K562 (cell line): ENCODE measurements at regions not wholly inside any gene's neighbourhood (a gene's known extent, or its start where the extent isn't known, plus 50 kb on each side); places are given as distances from the start of the nearest gene placed in this dataset.

Experiments
- ATAC-seq: fragments of 200-7000 bp; cut with Tn5 transposase; 3 replicates; pipeline ENCODE4 v1.9.1; 2020; ENCODE audit warnings: moderate library complexity
- BruUV-seq: library from RNA; stranded (reverse); fragments of 400-500 nt; replicated peaks from 2 replicates; lab custom pipeline; 2021; lab: Mats Ljungman, UMichigan
- CTCF ChIA-PET: fragments of 300-600 bp; formaldehyde crosslinking; extraction: SDS; loops from one replicate; lab custom pipeline; 2021; ENCODE audit warnings: low intra/inter-chr PET ratio; lab: Yijun Ruan, JAX
- POLR2A ChIA-PET: fragments of 300-600, 350-650 bp; sonication (Branson Sonifier 250); formaldehyde crosslinking; extraction: SDS; loops from one replicate; lab custom pipeline; 2021; ENCODE audit warnings: antibody characterized with exemption, inconsistent platforms; lab: Yijun Ruan, JAX
- DNase-seq, 4 experiments: peaks; one replicate each; pipeline versions ENCODE4 v3.0.0 to v3.0.0-alpha.2; 2011 to 2018; ENCODE audit warnings: low spot score in 3 of 4, mixed read lengths in 3 of 4; ENCODE audit errors: extremely low read depth in 1 of 4
- FAIRE-seq: peaks from 2 replicates; lab custom pipeline; 2011; peaks lifted over from hg19 to GRCh38; lab: Jason Lieb, UNC
- H2AFZ ChIP-seq: 2 replicates; pipeline ENCODE4 v1.6.0; 2011; ENCODE audit warnings: low read depth, low read length, control low read depth, inconsistent platforms
- H3K27ac ChIP-seq: fragments of 200-600 bp; 3 replicates; pipeline ENCODE4 v1.8.0; 2011; ENCODE audit warnings: low read depth, mild to moderate bottlenecking, control low read depth, inconsistent platforms, low read length, moderate library complexity, mixed read lengths; ENCODE audit errors: extremely low read depth
- H3K27me3 ChIP-seq, 2 experiments: fragments of 300-600 bp in 1 of 2; 2 replicates in 1 of 2; 3 replicates in 1 of 2; pipeline versions ENCODE4 v1.6.0 to v1.8.0; 2011; ENCODE audit warnings: inconsistent platforms in 2 of 2, low read length in 2 of 2, mild to moderate bottlenecking in 1 of 2, mixed read lengths in 1 of 2, moderate library complexity in 1 of 2; ENCODE audit not compliant: control insufficient read depth in 2 of 2, insufficient read depth in 2 of 2
- H3K36me3 ChIP-seq: fragments of 300-600 bp; 3 replicates; pipeline ENCODE4 v1.8.0; 2011; ENCODE audit warnings: mild to moderate bottlenecking, low read length, inconsistent platforms; ENCODE audit not compliant: control insufficient read depth, insufficient read depth
- H3K4me1 ChIP-seq, 2 experiments: fragments of 200-600 bp in 1 of 2; replicated peaks in 1 of 2; 2 replicates in 1 of 2; 3 replicates in 1 of 2; pipeline versions ENCODE4 v1.5.1 to v1.8.0; 2011; ENCODE audit warnings: inconsistent platforms in 2 of 2, low read length in 2 of 2, mild to moderate bottlenecking in 1 of 2, mixed read lengths in 1 of 2, moderate library complexity in 1 of 2; ENCODE audit not compliant: control insufficient read depth in 2 of 2, insufficient read depth in 2 of 2
- H3K4me2 ChIP-seq: 2 replicates; pipeline ENCODE4 v1.6.1; 2011; ENCODE audit warnings: low read length, control low read depth, inconsistent platforms, mixed read lengths; ENCODE audit not compliant: insufficient read depth
- H3K4me3 ChIP-seq: fragments of 200-600 bp; sonication (generic), shearing (Covaris generic); 2 replicates; pipeline ENCODE4 v1.5.1; 2016; ENCODE audit warnings: control low read depth, inconsistent platforms
- H3K79me2 ChIP-seq: fragments of 200-600 bp; 3 replicates; pipeline ENCODE4 v1.8.0; 2011; ENCODE audit warnings: low read length, inconsistent platforms; ENCODE audit not compliant: control insufficient read depth, insufficient read depth
- H3K9ac ChIP-seq, 2 experiments: 2 replicates each; pipeline versions ENCODE4 v1.6.0 to v1.6.1; 2011; ENCODE audit warnings: low read depth in 2 of 2, low read length in 2 of 2, control low read depth in 1 of 2, inconsistent platforms in 1 of 2, mild to moderate bottlenecking in 1 of 2, mixed read lengths in 1 of 2; ENCODE audit not compliant: insufficient read depth in 1 of 2
- H3K9me1 ChIP-seq: one replicate; pipeline ENCODE4 v1.6.0; 2011; ENCODE audit warnings: inconsistent platforms, mild to moderate bottlenecking, low read length, moderate library complexity; ENCODE audit not compliant: control insufficient read depth, insufficient read depth
- H3K9me3 ChIP-seq: replicated peaks from 2 replicates; pipeline ENCODE4 v1.5.1; 2011; ENCODE audit warnings: low read depth, low read length, inconsistent platforms; ENCODE audit not compliant: control insufficient read depth, insufficient read depth
- H4K20me1 ChIP-seq: replicated peaks from 2 replicates; pipeline ENCODE4 v1.6.1; 2011; ENCODE audit warnings: low read length, inconsistent platforms, mixed read lengths; ENCODE audit not compliant: control insufficient read depth, insufficient read depth
- ARID2 ChIP-seq: fragments of 450-650 bp; IDR thresholded peaks from 2 replicates; pipeline ENCODE4 v1.6.1; 2017; ENCODE audit warnings: antibody characterized with exemption, mild to moderate bottlenecking
- ATF4 ChIP-seq: fragments of 450-650 bp; formaldehyde crosslinking; IDR thresholded peaks from 2 replicates; pipeline ENCODE4 v1.4.0; 2022; ENCODE audit warnings: mild to moderate bottlenecking, moderate library complexity
- EZH2 ChIP-seq: IDR thresholded peaks from 2 replicates; pipeline ENCODE4 v1.6.1; 2012; ENCODE audit warnings: low read depth, mild to moderate bottlenecking, inconsistent platforms, low read length, borderline replicate concordance
- KAT2B ChIP-seq: IDR thresholded peaks from one replicate; pipeline ENCODE4 v1.6.1; 2012; ENCODE audit warnings: low read depth, mild to moderate bottlenecking, control low read depth, inconsistent platforms, low read length, moderate library complexity
- L3MBTL2 ChIP-seq: fragments of 450-650 bp; IDR thresholded peaks from 2 replicates; pipeline ENCODE4 v1.6.1; 2016; ENCODE audit warnings: mild to moderate bottlenecking, moderate library complexity
- ZC3H11A ChIP-seq: IDR thresholded peaks from 2 replicates; pipeline ENCODE4 v1.6.1; 2012; ENCODE audit warnings: low read depth, low read length, improper control_type of control experiment
- WGBS: fragments of 100-300 bp; shearing (Covaris generic); methylation state at CpG from one replicate; pipeline ENCODE4 v1.1.6; 2016; ENCODE audit warnings: low coverage, mixed read lengths; ENCODE audit not compliant: insufficient coverage; ENCODE audit errors: missing lambda C conversion rate; 5-methylcytosine and 5-hydroxymethylcytosine counted together
- in situ Hi-C: fragments of 300-500 bp; cut with MboI; formaldehyde crosslinking; loops from 4 replicates; pipeline ENCODE4 v1.15.0; 2018; ENCODE audit warnings: inconsistent platforms, mixed read lengths
- intact Hi-C: fragments of 100-400 bp; cut with micrococcal nuclease; formaldehyde crosslinking; loops from 2 replicates; pipeline ENCODE4 v1.14.2; 2022

- Histone ChIP-seq H3K79me2 (no peaks in the 10 kb centered on the region), H3K4me3 (no peak overlapping the region), H3K27me3 (peaks cover 8 to 52% of the 10 kb centered on the region in 2 experiments), H3K36me3 (no peaks in the 10 kb centered on the region), H3K9me3 (no peaks in the 10 kb centered on the region), H3K27ac (no peak overlapping the region), H3K9ac (no peak overlapping the region), H3K4me2 (no peak overlapping the region), H3K4me1 (no peaks in the 10 kb centered on the region; a peak in 1 of 5 replicates), H3K9me1 (no peaks in the 10 kb centered on the region), H4K20me1 (no peaks in the 10 kb centered on the region), H2AFZ (no peak overlapping the region)
- DNase-seq (no peak), FAIRE-seq (no peak), ATAC-seq (no peak)
- 1% methylated on average over 11 of the region's 11 CpGs for WGBS
- intact Hi-C loops (loop anchor here (2.0 to 5.0 kb wide), 2 partner anchors 65 to 253 kb away; partner anchors contain the start of gene CNEP1R1), in situ Hi-C loops (no loop called here)
- ChIA-PET CTCF (no interaction called here), POLR2A (no interaction called here)
- no TSS peak for BruUV-seq
- TF ChIP-seq ZC3H11A (no peak), KAT2B (no peak), L3MBTL2 (no peak), ATF4 (CRISPR knock-in tag) (no peak), EZH2 (no peak), ARID2 (no peak)
Measured at GRCh38 chr16:49959552-49960277, 65.3 kb upstream of the CNEP1R1 start.
